GM06990 (cell line): ENCODE measurements at regions not wholly inside any gene's neighbourhood (a gene's known extent, or its start where the extent isn't known, plus 50 kb on each side); places are given as distances from the start of the nearest gene placed in this dataset.
"Not testable (repeated sequence)": the region's sequence is repeated elsewhere in the genome, so short reads cannot be mapped to it uniquely, and the experiment has no call there.

Experiments used
- DNase-seq: peaks from one replicate; pipeline ENCODE4 v3.0.0-alpha.2; 2011; ENCODE audit not compliant: insufficient read length; ENCODE audit errors: extremely low read depth
- H3K27me3 ChIP-seq: replicated peaks from 2 replicates; pipeline ENCODE4 v1.6.0; 2011; ENCODE audit warnings: low read length; ENCODE audit not compliant: control insufficient read depth, insufficient read depth
- H3K36me3 ChIP-seq: 2 replicates; pipeline ENCODE4 v1.5.1; 2011; ENCODE audit warnings: low read length; ENCODE audit not compliant: control insufficient read depth, insufficient read depth
- H3K4me3 ChIP-seq: replicated peaks from 2 replicates; pipeline ENCODE4 v1.5.1; 2011; ENCODE audit warnings: low read depth, mild to moderate bottlenecking, control low read depth, low read length
- TF ChIP-seq, protein P1 (sequence below): IDR thresholded peaks from 2 replicates; pipeline ENCODE4 v1.5.1; 2011; ENCODE audit warnings: low read length, control low read depth, mild to moderate bottlenecking, inconsistent platforms; ENCODE audit not compliant: insufficient read depth, poor library complexity, severe bottlenecking

- Histone ChIP-seq H3K4me3 (no peak overlapping the region), H3K27me3 (no peaks in the 10 kb centered on the region), H3K36me3 (no peaks in the 10 kb centered on the region)
- DNase-seq: no peak
- TF ChIP-seq, protein P1, sequence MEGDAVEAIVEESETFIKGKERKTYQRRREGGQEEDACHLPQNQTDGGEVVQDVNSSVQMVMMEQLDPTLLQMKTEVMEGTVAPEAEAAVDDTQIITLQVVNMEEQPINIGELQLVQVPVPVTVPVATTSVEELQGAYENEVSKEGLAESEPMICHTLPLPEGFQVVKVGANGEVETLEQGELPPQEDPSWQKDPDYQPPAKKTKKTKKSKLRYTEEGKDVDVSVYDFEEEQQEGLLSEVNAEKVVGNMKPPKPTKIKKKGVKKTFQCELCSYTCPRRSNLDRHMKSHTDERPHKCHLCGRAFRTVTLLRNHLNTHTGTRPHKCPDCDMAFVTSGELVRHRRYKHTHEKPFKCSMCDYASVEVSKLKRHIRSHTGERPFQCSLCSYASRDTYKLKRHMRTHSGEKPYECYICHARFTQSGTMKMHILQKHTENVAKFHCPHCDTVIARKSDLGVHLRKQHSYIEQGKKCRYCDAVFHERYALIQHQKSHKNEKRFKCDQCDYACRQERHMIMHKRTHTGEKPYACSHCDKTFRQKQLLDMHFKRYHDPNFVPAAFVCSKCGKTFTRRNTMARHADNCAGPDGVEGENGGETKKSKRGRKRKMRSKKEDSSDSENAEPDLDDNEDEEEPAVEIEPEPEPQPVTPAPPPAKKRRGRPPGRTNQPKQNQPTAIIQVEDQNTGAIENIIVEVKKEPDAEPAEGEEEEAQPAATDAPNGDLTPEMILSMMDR: no peak
These were observed 215.2 kb downstream of the LMBRD1 start for GRCh38 chr6:69581581-69581980.

DNA sequence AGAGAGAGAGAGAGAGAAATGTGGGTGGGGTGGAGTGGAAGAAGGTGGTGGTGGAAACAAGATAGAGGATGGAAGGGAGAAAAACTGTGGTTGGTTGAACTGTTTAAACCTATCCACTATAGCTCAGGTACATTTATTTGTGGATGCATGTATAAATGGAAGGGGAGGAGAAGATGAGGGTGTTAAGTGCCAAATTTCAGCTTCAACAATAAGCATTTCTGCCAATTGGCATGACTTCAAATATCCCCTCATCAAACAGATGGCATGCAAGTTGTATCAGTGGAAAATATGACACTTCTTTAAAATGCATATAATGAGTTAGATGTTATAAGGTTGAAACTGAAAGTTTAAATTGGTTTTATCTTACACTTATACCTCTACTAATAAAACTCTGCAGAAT is 216.1 kb downstream of the LMBRD1 start:
- TF ChIP-seq, protein P1: no peak

DNA sequence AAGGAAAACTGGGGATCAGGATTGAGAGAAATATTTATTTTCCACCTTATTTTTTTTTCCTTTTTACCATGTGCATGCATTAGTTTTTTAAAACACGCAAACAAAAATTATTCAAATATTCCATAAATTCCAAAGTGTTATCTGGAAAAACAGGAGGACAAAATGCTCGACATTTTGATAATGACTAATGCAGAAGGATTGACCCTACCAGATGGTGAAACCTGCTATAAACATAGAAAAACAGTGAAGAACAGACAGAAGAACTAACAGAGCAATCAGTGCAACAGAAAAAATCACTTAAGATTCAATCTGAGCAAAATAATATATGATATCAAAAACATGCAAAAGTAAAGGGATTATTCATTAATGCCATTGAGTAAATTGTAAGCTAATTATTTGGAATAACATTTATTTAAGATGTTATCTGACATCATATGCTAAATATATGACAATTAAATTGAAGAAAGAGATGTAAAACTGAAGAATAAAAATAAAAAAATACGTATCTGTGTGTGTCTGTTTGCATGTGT is 218.4 kb downstream of the LMBRD1 start:
- no peak overlapping the region for H3K4me3 ChIP-seq
- H3K36me3 ChIP-seq: no peaks in the 10 kb centered on the region
- H3K27me3 ChIP-seq: no peaks in the 10 kb centered on the region
- TF ChIP-seq, protein P1: no peak
- DNase-seq: no peak

More for the DNA sequence above, 216.1 kb downstream of the LMBRD1 start:
- H3K4me3 ChIP-seq: no peak overlapping the region
- no peaks in the 10 kb centered on the region for H3K27me3 ChIP-seq
- DNase-seq: no peak
- H3K36me3 ChIP-seq: no peaks in the 10 kb centered on the region

GRCh38 chr6:69571234-69571633 is 225.6 kb downstream of the LMBRD1 start:
- Histone ChIP-seq H3K4me3 (no peak overlapping the region), H3K27me3 (no peaks in the 10 kb centered on the region), H3K36me3 (no peaks in the 10 kb centered on the region)
- TF ChIP-seq, protein P1: no peak
- no peak for DNase-seq

DNA sequence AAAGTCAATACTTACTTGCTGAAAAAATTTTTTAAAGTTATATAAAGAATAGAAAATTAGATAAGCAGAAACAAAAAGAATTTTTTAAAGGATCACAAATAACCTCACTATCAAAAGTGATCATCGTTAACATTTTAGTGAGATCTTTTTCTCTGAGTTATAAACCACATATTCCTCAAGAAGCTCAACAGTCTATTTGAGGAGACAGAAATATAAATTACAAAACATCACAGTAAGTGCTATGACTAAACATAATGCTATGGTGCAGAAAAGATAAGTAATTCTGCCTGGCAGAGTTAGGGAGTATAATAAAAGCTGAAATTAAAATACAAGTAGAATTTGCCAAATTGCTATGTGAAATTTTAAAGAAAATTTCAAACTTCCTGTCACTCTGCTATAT is 226.7 kb downstream of the LMBRD1 start:
- DNase-seq: no peak
- H3K27me3 ChIP-seq: no peaks in the 10 kb centered on the region
- H3K4me3 ChIP-seq: no peak overlapping the region
- H3K36me3 ChIP-seq: no peaks in the 10 kb centered on the region
- TF ChIP-seq, protein P1: no peak

GRCh38 chr6:69560597-69560996 is 236.2 kb downstream of the LMBRD1 start:
- DNase-seq, H3K27me3 ChIP-seq, H3K4me3 ChIP-seq, H3K36me3 ChIP-seq: not testable (repeated sequence)
